Daoy (cell line): ENCODE measurements at regions not wholly inside any gene's neighbourhood (a gene's known extent, or its start where the extent isn't known, plus 50 kb on each side); places are given as distances from the start of the nearest gene placed in this dataset.
A peak's percentile ranks its signal among the peaks of the same experiment; 100 is the strongest.

Experiments
- DNase-seq: peaks from one replicate; pipeline ENCODE4 v3.0.0-alpha.2; 2015; ENCODE audit warnings: low read depth

DNA sequence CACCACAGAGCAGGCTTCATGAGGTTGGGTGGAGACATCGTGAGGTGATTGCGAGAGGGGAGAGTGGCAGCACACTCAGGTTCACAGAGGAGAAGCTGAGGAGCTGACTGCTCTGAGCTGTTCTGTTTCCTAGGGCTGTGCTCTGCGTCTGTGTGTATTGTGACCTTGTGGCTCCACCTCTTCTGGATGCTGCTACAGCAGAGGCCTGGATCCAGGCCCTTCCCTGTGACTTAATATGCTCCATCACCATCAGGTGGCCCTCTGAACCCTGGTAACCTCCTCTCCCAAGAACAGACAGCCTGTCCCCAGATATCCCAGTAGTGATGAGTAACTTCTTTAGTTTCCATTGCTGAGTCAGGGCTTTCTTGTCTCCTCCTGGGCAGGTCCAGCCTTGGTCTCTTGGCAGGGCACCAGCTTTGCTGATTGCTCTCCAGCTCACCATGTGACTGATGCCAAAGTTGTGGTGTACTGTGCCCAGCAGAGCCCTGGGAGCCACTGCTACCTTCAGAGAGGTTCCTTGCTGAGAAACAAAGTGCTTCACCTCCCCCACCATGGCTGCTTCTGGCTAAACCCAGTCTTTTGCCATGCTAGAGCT lies 212.8 kb upstream of the CHD1 start:
- no peak for DNase-seq

GRCh38 chr5:99138911-99139310 lies 210.1 kb upstream of the CHD1 start:
- no peak for DNase-seq

DNA sequence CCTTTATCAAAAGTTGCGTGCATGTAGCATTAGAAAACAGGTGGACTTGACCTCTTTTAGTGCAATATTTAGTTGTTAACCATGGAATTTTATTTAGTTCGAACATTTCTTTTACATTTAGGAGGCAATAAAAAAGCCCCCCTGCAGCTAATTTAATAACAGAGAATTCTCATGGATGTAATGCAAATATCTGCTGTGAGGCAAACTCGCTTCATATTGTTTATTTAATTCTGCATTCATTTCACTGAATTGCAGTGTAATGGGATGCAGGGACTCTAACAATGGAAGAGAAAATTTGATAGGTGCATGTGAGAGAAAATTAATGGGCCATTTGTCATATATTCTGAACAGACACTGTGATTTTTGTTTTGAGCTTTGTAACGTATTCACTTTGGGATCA lies 205.1 kb upstream of the CHD1 start:
- no peak for DNase-seq

DNA sequence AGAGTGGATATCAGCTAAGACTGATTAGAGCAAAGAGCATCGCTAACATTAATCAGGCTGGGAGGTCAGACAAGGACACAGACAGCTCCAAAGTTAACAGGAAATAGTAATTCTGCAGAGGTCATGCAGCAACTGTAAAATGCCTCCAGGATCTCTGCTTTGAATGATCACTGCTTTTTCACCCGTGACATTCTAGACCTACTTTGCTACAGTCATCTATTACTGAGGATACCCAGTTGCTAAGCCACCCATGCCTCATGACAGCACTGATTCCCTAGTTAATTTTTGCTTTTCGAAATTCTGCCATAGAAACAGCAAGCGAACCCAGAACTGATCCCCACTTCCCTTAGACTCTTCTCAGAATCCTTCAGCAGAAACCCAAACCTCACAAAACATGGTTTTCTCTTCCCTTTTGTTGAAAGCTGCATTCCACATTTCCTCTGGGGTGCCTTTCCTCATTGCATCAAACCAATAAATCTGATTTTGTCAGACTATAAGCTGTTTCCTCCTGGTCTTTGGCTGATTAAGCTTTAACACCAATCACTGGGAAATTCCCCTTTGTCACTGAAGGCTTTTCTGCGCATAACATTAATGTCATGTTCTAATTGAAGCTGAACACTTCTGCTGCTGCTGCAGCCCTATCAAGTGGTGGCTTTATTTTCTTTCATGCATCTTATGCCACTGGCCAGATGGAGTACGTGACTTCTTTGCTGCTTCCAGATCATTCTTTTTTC lies 201.1 kb upstream of the CHD1 start:
- no peak for DNase-seq

DNA sequence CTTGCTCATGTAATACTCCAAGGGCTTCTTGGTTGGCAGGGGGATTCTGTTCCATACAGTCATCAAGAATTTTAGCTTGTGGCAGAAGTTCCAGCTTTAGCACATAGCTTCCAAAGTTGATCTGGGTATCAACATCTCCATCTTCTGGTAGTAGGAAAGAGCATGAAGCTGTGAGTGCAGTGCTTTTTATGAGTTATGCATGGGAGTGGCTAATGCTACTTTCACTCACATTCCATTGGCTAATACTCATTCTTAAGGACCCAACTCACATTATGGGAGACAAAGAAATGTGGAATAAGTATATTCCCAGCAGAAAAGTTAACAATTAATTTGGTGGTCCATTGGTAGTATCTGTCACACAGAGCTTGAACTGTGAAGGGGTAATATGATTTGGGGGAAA lies 194.2 kb upstream of the CHD1 start:
- no peak for DNase-seq

DNA sequence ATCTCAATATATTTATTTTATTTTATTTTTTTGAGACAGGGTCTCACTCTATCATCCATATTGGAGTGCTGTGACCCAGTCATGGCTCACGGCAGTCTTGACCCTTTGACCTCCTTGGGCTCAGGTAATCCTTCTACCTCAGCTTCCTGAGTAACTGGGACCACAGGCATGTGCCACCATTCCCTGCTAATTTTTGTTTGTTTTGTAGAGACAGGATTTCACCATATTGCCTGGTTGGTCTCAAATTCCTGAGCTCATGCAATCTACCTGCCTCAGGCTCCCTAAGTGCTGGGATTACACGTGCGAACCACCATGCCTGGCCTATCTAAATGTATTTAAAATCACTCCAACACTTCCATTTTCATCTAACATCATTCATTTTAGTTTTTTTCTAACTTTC lies 190.5 kb upstream of the CHD1 start:
- no peak for DNase-seq

DNA sequence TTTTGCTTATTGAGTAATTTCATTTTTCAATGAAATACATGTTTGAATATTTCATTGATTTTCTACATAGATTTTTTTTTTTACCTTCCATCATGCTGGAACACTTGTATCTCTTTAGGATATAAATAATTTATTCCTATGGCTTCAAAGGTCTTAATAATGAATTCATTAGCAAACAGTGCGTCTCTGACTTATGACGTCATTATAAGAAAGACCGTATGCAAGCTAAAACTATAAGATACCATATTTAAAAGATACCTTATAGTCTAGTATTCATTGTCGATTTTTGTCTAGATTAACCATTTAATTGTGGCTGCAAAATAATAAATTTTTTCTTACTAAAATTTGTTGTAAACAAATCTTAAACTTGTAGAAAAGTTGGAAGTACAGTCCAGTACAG lies 187.7 kb upstream of the CHD1 start:
- DNase-seq = no peak

GRCh38 chr5:99109894-99110293 lies 181.1 kb upstream of the CHD1 start:
- no peak for DNase-seq

- DNase-seq = no peak
These were observed 176.4 kb upstream of the CHD1 start for GRCh38 chr5:99105216-99105615.

DNA sequence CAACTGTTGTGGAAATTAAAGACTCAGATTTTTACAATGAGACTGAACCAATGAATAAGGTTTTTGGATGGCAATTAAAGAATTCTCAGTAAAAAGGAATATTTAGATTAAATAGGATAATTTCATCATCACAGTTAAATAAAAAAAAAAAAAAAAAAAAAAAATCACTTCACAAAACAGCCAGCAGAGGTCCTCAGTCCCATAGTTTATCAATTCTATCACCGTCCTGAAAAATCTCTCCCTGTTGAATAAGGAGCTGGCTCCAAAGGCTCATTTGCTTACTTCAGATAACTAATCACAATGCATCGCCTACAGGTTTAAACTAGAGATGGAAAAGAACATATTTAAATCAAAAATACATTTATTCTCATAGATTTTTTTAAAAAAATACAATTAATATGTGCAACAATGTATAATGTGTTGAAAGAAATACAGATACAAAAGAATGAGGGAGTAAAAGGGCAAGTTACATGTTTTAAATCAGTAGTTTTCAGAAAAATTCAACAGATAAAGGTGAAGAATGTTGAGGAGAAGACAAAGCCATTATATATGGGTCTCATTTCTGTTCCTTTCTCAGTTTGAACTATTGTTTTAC lies 175.8 kb upstream of the CHD1 start:
- DNase-seq = peak; percentile 3

- no peak for DNase-seq
These were observed 173.4 kb upstream of the CHD1 start for GRCh38 chr5:99102073-99102697.

DNA sequence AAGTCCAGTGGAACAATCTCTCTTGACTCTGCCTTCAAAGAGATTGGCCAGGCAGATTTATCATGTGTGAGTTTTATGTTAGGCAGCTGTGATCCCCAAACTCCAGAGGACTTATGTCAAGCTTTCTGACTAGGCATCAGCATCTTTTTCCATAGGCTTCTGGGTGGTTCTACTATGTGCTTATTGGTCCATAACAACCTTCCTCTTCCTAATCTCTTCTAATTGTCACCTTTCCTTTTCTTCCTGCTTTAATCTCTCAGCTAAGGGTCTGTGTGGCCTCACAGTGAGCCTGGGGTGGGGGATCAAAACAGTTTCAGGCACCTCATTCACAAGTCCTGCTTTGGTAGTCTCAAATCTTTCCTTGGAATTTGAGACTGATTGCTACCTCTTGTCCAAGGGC lies 170.9 kb upstream of the CHD1 start:
- DNase-seq = no peak

DNA sequence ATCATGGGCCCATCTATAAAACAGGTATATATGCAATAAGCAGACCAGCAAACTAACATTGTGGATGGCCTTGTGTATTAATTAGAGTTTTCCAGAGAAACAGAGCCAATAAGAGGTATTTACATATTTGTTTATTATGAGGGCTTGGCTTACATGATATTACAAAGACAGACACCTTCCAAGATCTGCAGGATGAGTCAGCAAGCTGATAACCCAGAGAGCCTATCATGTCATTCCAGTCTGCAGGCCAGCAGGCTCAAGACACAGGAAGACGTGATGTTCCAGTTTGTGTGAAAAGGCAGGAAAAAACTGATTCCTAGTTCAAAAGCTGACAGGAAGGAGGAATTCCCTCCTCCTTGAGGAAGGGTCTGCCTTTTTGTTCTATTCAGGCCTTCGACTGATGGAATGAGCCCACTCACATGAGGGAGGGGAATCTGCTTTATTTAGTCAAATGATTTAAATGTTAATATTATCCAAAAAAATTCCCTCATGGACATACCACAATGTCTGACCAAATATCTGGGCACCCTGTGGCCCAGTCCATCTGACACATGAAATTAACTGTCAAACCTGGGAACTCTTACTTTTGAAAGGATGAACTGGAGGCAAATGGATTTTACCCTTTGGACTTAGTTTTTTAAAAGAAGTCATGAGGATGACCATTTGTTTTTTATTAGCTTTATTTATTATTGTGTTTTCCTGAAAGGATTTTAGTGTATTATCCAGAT lies 161.2 kb upstream of the CHD1 start:
- no peak for DNase-seq

- DNase-seq = no peak
These were observed 159.5 kb upstream of the CHD1 start for GRCh38 chr5:99088309-99088708.

DNA sequence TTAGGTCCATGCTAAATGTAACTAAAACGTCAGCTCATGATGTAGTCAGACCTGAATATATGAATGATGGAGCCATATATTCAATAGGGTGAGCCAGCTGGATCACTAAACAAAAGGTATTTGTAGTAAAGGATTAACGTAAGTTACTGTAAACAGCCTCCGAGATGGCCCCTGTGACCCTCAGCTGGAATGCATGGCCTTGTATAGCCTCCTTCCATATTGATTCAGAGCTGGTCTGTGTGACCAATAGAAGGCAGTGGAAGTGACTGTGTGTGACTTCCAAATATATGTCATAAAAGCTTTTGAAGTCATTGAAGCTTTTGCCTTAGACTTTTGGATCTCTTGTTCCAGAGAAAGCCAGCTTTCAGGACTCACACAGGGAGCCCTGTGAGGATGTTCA lies 154.4 kb upstream of the CHD1 start:
- no peak for DNase-seq

DNA sequence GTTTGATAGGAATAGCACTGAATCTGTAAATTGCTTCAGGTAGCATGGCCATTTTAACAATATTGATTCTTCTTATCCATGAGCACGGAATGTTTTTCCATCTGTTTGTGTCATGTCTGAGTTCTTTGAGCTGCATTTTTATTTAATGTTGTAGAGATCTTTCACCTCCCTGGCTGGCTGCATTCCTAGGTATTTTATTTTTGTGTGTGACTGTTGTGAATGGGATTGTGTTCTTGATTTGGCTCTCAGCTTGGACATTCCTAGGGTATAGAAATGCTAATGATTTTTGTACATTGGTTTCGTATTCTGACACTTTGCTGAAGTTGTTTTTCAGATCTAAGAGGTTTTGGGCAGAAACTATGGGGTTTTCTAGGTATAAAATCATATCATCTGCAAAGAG lies 152.9 kb upstream of the CHD1 start:
- DNase-seq = no peak

- DNase-seq = no peak
These were observed 148.2 kb upstream of the CHD1 start for GRCh38 chr5:99076723-99077640.

GRCh38 chr5:99072846-99073245 lies 144.0 kb upstream of the CHD1 start:
- no peak for DNase-seq

GRCh38 chr5:99070822-99071221 lies 142.0 kb upstream of the CHD1 start:
- DNase-seq = no peak

DNA sequence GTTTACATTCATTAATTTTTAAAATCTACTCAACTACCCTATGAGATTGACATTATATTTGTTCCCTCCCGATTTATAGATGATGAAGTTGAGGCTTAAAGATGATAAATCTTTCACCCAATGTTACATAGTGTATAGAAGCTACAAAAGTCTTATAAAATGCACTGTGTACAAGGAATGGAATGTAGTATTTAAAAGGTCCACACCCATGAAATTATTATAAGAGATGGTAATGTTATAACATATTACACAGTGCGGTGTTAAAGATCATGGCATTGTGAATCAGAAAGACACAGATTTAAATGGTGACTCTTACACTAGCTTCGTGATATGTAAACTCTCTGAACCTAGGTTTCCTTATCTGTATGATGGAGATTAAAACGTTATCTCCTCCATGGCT lies 141.6 kb upstream of the CHD1 start:
- DNase-seq = no peak

GRCh38 chr5:99068944-99069650 lies 140.3 kb upstream of the CHD1 start:
- DNase-seq = no peak
